T-helper 1 cell treated with Interleukin-12 subunit alpha and Interleukin-12 subunit beta and Interleukin-4 antibody, amounts not matched to agents 30 μg/mL and 1 μg/mL, for 36 hours (primary cell): ENCODE measurements at regions not wholly inside any gene's neighbourhood (a gene's known extent, or its start where the extent isn't known, plus 50 kb on each side); places are given as distances from the start of the nearest gene placed in this dataset.

Experiments
- H3K27ac Mint-ChIP-seq: one replicate; pipeline ENCODE4 v1.8.0; 2021; ENCODE audit warnings: mild to moderate bottlenecking, mixed read lengths
- H3K27me3 Mint-ChIP-seq: one replicate; pipeline ENCODE4 v1.8.0; 2021; ENCODE audit warnings: low read depth, mixed read lengths
- H3K36me3 Mint-ChIP-seq: one replicate; pipeline ENCODE4 v1.8.0; 2021; ENCODE audit warnings: low read depth, mixed read lengths
- H3K4me1 Mint-ChIP-seq: one replicate; pipeline ENCODE4 v1.8.0; 2021; ENCODE audit warnings: low read depth, mixed read lengths
- H3K4me3 Mint-ChIP-seq: one replicate; pipeline ENCODE4 v1.8.0; 2021; ENCODE audit warnings: mild to moderate bottlenecking, moderate library complexity, mixed read lengths
- H3K9me3 Mint-ChIP-seq: one replicate; pipeline ENCODE4 v1.8.0; 2021; ENCODE audit warnings: mixed read lengths

DNA sequence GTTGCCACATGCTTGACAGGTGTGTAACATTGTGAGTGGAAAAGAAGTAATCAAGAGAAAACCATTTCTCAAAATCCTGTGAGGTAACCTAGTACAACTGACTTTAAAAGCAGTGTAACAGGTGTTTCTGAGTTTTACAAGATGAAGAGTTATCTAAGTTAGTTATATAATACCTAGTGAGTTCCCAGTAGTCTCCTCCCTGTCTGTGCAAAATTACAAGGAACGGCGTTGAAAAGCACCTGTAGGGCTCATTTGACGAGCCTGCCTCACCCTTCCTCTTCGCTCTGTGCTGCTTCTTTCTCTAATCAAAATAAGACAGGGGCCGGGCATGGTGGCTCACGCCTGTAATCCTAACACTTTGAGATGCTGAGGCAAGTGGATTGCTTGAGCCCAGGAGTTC is 132.9 kb upstream of the SLC30A5 start:
- Mint-ChIP-seq H3K27ac (no peak overlapping the region), H3K9me3 (no peaks in the 10 kb centered on the region), H3K4me3 (no peak overlapping the region), H3K27me3 (peaks cover 3% of the 10 kb centered on the region), H3K4me1 (no peaks in the 10 kb centered on the region), H3K36me3 (no peaks in the 10 kb centered on the region)

DNA sequence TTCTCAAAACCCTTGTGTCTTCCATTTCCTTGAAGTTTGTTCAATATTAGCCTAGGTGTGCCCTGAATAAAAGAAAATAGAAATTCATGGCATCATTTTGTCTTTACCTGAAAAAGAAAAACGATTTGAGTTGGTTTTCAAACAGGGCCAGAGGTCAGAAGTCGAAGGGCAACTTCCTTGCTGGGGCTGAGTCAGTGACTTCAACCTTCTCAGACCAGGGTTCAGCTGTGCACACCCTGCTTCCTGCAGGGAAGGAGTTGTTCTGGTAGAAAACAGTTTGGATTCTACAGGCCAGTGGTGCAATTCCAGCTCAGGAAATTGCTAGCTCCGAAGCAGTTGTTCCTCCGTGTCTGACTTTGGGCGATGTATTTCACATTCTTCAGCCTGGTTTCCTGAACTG is 132.1 kb upstream of the SLC30A5 start:
- Mint-ChIP-seq H3K27me3 (peaks cover 3% of the 10 kb centered on the region), H3K9me3 (no peaks in the 10 kb centered on the region), H3K4me3 (no peak overlapping the region), H3K27ac (no peak overlapping the region), H3K36me3 (no peaks in the 10 kb centered on the region), H3K4me1 (no peaks in the 10 kb centered on the region)

DNA sequence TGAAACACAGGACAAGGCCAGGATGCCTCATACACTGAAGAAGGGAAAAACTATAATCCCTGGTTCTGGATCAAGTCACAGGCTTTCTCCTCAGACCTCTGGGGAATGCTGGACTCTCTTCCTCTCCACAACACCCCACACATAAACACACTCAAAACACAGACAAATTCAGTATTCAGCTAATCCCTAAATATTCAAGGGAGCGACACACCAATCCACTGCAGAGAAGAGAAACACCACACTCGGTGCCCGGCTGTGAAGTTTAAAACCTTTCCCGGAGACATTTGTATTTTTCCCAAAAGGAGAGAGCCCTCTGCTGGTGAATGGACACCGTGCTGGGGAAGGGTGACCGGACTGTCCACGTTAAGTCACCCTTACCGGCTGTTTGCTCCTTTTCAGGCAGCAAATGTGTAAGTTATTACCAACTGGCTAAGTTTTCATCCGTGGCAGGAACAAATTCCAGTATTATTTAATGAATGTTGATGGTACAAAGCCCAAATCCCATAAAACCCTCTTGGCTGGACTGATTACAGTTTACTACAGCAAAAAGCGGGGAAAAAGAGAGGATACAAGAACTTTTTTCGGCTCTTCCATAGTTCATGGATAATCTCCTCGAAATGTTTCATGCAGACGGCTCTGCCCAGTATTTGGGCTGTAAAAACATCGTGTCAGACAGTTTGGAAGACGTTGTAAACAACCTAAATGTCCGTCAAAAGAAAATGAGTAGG is 130.9 kb upstream of the SLC30A5 start:
- no peak overlapping the region for H3K27ac Mint-ChIP-seq
- H3K36me3 Mint-ChIP-seq: no peaks in the 10 kb centered on the region
- H3K9me3 Mint-ChIP-seq: no peaks in the 10 kb centered on the region
- no peak overlapping the region for H3K4me3 Mint-ChIP-seq
- H3K27me3 Mint-ChIP-seq: no peaks in the 10 kb centered on the region
- no peaks in the 10 kb centered on the region for H3K4me1 Mint-ChIP-seq

DNA sequence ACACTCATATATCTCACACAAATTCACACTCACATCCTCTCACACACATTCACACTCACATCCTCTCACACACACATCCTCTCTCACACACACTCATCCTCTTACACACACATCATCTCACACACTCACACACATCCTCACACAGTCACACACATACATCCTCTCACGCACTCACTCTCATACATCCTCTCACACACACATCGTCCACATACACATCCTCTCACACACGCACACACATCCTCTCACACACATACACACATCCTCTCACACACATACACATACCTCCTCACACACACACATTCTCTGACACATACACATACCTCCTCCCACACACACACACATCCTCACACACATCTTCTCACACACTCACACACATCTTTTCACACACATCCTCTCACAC is 129.1 kb upstream of the SLC30A5 start:
- H3K4me1 Mint-ChIP-seq: no peaks in the 10 kb centered on the region
- H3K9me3 Mint-ChIP-seq: no peaks in the 10 kb centered on the region

DNA sequence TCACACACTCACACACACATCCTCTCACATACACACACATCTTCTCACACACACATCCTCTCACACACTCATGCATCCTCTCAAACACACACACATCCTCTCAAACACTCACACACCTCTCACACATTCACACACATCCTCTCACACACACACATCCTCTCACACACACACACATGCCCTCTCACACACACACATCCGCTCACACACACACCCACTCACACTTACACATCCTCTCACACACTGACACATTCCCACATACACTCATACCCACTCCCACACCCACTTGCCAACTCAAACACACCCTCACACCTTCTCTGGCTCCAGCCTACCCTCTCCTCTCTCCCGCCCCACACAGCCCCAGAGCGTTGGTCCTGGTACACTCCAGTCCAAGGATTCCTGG is 127.9 kb upstream of the SLC30A5 start:
- Mint-ChIP-seq H3K27me3 (no peaks in the 10 kb centered on the region), H3K27ac (no peak overlapping the region), H3K9me3 (no peaks in the 10 kb centered on the region), H3K36me3 (no peaks in the 10 kb centered on the region), H3K4me1 (no peaks in the 10 kb centered on the region), H3K4me3 (no peak overlapping the region)

More for the DNA sequence above, 129.1 kb upstream of the SLC30A5 start:
- H3K36me3 Mint-ChIP-seq: no peaks in the 10 kb centered on the region
- H3K27ac Mint-ChIP-seq: no peak overlapping the region
- H3K27me3 Mint-ChIP-seq: no peaks in the 10 kb centered on the region
- no peak overlapping the region for H3K4me3 Mint-ChIP-seq

DNA sequence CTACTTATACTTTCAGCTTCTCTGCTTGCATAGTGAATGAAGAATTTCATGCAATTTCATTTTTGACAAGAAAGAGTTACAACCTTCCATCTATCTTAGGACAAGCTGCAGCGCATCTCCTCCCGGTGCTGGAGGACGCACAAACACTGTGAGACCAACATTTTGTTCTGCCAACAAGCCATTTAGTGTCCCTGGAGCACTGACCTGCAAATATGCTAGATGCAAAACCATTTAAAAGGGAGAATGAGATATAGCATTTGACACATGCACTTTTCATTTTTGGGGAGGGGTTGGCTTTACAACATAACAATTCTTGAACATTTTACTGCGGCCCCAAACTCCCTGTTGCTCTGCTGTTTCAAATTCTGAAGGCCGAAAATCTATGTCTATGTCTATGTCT is 127.2 kb upstream of the SLC30A5 start:
- Mint-ChIP-seq H3K4me1 (no peaks in the 10 kb centered on the region), H3K36me3 (no peaks in the 10 kb centered on the region), H3K27me3 (no peaks in the 10 kb centered on the region), H3K9me3 (no peaks in the 10 kb centered on the region), H3K27ac (no peak overlapping the region), H3K4me3 (no peak overlapping the region)

DNA sequence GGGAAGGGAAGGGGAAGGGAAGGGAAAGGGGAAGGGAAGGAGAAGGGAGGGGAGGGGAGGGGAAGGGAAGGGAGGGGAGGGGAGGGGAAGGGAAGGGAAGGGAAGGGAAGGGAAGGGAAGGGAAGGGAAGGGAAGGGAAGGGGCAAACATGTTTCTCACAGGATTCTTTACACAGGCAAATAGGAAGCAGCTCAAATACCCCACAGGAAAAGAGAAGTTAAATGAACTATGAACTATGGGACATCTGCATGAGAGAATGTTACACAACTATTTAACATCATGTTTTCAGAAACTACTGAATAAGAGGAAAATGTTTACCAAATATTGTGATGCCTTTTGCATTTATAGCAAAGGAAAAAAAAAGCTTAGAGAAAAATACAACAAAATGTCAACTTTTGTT is 125.4 kb upstream of the SLC30A5 start:
- Mint-ChIP-seq H3K27me3 (no peaks in the 10 kb centered on the region), H3K9me3 (no peaks in the 10 kb centered on the region), H3K4me3 (no peak overlapping the region), H3K4me1 (no peaks in the 10 kb centered on the region), H3K27ac (no peak overlapping the region), H3K36me3 (no peaks in the 10 kb centered on the region)

DNA sequence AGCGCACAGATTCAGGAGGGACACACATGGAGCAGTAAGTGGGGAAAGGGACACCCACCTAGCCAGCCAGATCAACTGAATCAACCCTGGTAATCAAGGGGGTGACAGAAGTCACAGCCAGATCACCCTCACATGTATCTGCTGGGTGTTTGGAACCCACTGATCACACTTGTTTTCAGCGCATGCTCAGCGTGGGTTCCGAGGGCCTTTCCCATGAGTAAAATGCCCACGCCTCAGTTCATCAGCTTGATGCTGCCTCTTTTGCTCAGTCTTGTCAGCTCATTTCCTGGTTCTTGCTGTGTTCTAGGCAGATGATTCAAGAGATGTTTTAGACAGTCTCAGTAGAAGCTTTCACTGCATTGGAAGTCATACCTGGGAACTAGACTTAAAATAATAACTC is 123.2 kb upstream of the SLC30A5 start:
- no peaks in the 10 kb centered on the region for H3K4me1 Mint-ChIP-seq
- H3K27ac Mint-ChIP-seq: no peak overlapping the region
- H3K27me3 Mint-ChIP-seq: no peaks in the 10 kb centered on the region
- no peak overlapping the region for H3K4me3 Mint-ChIP-seq
- H3K36me3 Mint-ChIP-seq: no peaks in the 10 kb centered on the region
- H3K9me3 Mint-ChIP-seq: peaks cover 2% of the 10 kb centered on the region

DNA sequence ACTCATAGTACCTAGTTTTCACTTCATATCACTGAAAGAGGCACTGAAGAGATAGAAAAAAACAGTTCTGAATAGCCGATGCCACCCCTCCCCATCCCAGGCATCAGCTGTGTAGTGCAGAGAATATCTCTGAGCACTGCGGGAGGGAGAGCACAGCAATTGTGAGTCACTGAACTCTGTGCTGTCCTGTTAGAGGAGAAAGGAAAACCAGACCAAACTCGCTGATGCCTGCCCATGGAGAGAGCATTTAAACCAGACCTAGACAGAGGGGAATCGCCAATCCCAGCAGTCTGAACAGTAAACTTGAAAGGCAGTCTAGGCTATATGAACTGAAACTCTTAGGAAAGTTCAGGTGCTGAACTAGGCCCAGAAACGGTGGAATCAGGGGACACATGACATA is 120.1 kb upstream of the SLC30A5 start:
- Mint-ChIP-seq H3K4me1 (no peaks in the 10 kb centered on the region), H3K36me3 (no peaks in the 10 kb centered on the region), H3K9me3 (peaks cover 11% of the 10 kb centered on the region), H3K27ac (no peak overlapping the region), H3K4me3 (no peak overlapping the region), H3K27me3 (no peaks in the 10 kb centered on the region)

DNA sequence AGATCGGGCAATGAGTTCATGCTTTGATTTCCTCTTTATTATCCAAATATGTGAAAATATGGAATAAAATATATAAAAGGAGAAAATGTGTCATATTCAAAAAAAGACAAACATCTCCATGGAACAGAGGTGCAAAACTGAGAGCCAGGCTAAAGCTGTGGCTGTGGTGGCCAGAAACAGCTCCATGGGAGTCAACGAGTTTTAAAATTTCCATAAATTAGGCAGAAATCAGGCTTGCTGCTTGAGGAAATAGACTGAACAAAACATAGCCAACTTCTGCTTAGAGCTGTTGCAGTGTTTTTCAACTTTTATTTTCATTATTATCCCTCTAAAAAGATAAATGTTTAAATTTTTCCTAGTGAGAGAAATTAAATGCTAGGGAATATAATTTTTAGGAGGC is 110.8 kb upstream of the SLC30A5 start:
- Mint-ChIP-seq H3K9me3 (no peaks in the 10 kb centered on the region), H3K4me1 (no peaks in the 10 kb centered on the region), H3K4me3 (no peak overlapping the region), H3K27ac (no peak overlapping the region), H3K36me3 (no peaks in the 10 kb centered on the region), H3K27me3 (peaks cover 14% of the 10 kb centered on the region)

DNA sequence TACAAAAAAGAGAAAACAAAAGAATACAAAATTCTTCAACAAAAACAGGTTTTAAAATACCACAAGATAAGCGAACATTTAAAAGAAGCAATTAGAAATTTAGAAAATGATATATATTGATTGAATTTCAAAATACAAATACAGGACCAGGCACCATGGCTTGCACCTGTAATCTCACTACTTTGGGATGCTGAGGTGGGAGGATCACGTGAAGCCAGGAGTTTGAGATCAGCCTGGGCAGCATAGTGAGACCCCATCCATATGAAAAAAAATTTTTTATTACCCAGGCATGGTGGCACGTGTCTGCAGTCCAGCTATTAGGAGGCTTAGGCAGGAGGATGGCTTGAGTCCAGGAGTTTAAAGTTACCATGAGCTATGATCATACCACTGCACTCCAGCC is 109.9 kb upstream of the SLC30A5 start:
- H3K27me3 Mint-ChIP-seq: peaks cover 14% of the 10 kb centered on the region
- H3K4me1 Mint-ChIP-seq: no peaks in the 10 kb centered on the region
- H3K27ac Mint-ChIP-seq: no peak overlapping the region
- no peaks in the 10 kb centered on the region for H3K36me3 Mint-ChIP-seq
- no peak overlapping the region for H3K4me3 Mint-ChIP-seq
- H3K9me3 Mint-ChIP-seq: no peaks in the 10 kb centered on the region

DNA sequence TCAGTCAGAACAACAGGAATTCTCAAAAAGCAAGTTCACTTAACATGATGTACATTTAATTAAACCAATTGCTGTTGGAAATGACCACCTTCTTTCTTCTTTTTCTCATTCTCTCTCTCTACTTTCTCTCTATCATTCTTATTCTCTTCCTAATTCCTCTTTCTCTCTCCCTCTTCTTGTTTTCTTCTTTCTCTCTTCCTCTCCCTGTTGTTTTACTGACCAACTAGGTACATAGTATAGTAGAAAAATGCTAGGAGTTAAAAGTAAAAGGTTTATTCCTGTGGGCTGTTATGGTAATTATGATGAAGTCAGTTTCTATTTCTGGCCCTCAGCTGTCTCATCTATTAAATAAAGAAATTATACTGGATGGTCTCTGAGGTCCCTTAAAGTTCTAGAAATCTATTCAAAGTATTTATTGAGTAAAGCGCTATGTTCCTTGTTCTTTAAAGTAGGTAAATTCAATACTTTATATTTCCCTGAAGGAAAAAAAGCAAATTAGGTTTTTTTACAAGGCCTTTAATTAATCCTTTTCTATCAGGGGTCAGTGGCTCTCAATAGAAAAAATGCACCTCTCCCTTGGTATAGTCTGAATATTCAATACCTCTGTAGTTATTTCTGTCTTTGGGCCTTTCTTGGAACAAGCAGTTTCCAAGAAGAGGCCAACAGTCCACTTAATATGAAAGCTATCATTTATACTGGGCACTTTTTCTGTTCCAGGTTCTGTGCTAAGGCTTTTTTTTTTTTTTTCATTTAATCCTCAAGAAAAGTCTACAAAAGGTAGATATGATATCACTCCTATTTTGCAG is 102.3 kb upstream of the SLC30A5 start:
- Mint-ChIP-seq H3K27me3 (peaks cover 3% of the 10 kb centered on the region), H3K27ac (no peak overlapping the region), H3K4me1 (peaks cover 3% of the 10 kb centered on the region), H3K9me3 (no peaks in the 10 kb centered on the region), H3K36me3 (no peaks in the 10 kb centered on the region), H3K4me3 (no peak overlapping the region)

DNA sequence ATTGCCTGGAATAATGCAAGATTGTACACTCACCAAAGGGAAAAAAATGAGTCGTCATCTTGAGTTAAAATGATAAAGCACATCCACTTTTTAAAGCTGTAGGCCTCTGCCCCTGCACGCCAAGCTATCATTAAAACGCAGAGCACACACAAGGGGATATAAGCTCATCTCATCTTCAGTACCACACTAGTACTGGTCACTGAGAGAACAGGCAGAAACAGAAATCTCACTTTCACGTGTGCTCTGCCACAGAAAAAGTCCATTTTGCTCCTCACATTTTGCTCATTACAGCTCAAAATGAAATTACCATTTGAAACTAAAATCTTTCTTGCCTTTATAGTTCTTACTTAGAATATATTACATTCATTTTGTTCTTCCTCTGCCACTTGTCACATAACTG is 99.2 kb upstream of the SLC30A5 start:
- H3K4me3 Mint-ChIP-seq: no peak overlapping the region
- H3K36me3 Mint-ChIP-seq: no peaks in the 10 kb centered on the region
- no peaks in the 10 kb centered on the region for H3K27me3 Mint-ChIP-seq
- H3K27ac Mint-ChIP-seq: no peak overlapping the region
- peaks cover 3% of the 10 kb centered on the region for H3K4me1 Mint-ChIP-seq
- H3K9me3 Mint-ChIP-seq: no peaks in the 10 kb centered on the region

DNA sequence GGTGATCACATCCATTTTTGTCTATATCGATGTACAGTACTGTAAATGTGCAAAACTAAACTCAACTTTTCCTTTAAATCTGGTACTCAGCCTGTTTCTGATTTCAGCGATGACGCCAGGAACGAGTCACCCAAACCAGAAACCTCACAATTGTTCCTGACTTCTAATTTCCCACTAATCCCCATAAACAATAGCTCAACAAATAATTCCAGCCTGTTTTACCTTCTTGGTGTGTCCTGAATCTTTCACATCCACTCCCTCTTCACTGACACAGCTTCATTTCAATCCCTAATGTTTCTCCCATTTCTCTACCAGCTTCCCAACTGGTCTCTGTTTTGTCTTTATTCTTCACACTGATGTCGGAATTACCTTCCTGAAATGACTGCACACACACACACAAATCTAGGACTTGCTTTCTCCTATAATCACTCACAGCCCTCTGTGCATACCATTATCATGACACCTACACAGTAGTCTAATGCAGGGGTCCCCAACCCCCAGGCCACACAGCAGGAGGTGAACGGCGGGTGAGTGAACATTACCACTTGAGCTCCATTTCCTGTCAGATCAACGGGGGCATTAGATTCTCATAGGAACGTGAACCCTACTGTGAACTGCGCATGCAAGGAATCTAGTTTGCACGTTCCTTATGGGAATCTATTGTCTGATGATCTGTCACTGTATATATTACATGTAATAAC is 97.8 kb upstream of the SLC30A5 start:
- H3K27ac Mint-ChIP-seq: no peak overlapping the region
- H3K27me3 Mint-ChIP-seq: no peaks in the 10 kb centered on the region
- no peaks in the 10 kb centered on the region for H3K36me3 Mint-ChIP-seq
- H3K9me3 Mint-ChIP-seq: no peaks in the 10 kb centered on the region
- no peak overlapping the region for H3K4me3 Mint-ChIP-seq
- peaks cover 3% of the 10 kb centered on the region for H3K4me1 Mint-ChIP-seq

DNA sequence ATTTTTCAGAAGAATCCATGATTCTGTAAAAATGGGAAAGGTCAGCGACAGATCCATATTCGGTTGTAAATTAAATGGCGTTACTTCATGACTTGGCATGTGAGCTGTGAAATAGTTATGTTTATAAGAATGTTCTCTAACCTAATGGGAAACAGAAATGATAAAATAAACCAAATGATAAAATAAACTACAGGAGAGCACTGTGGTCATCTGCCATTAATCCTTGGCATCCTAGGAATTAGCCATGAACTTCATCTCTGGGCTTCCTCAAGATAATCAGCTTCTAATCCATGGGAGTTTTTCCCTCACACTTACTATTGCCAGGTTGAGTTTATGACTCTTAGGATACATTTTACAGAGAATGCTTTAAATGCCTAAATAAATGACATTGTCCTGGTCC is 94.6 kb upstream of the SLC30A5 start:
- Mint-ChIP-seq H3K27ac (no peak overlapping the region), H3K36me3 (no peaks in the 10 kb centered on the region), H3K9me3 (no peaks in the 10 kb centered on the region), H3K4me1 (peaks cover 3% of the 10 kb centered on the region), H3K4me3 (no peak overlapping the region), H3K27me3 (peaks cover 8% of the 10 kb centered on the region)
